ENCODE measurements at regions not wholly inside any gene's neighbourhood (a gene's known extent, or its start where the extent isn't known, plus 50 kb on each side); places are given as distances from the start of the nearest gene placed in this dataset.

- Histone ChIP-seq H2BK120ac (ENCODE audit: low read depth, low read length, poor library complexity, severe bottlenecking) (no peak overlapping the region), H3K23ac (ENCODE audit: insufficient read length, low read depth, low read length) (no peak overlapping the region), H3K79me2 (ENCODE audit: insufficient read depth, low read length) (no peaks in the 10 kb centered on the region), H2BK5ac (ENCODE audit: insufficient read length, low read length) (no peak overlapping the region), H2BK15ac (ENCODE audit: low read depth, low read length) (no peak overlapping the region), H3K23me2 (ENCODE audit: insufficient read length, low read depth, low read length, poor library complexity, severe bottlenecking) (no peaks in the 10 kb centered on the region), H2AK5ac (ENCODE audit: insufficient read length, low read length) (no peak overlapping the region), H3K4me2 (ENCODE audit: insufficient read depth, insufficient read length, low read length) (no peak overlapping the region), H4K5ac (ENCODE audit: insufficient read length, low read depth, low read length) (no peak overlapping the region), H4K91ac (ENCODE audit: insufficient read length, low read depth, low read length) (no peak overlapping the region), H2BK12ac (ENCODE audit: insufficient read length, low read depth, low read length) (no peak overlapping the region), H3K18ac (ENCODE audit: insufficient read length, low read depth, low read length) (no peak overlapping the region), H2AFZ (ENCODE audit: low read length) (no peak overlapping the region), H3K4me1 (ENCODE audit: insufficient read depth, low read length) (no peaks in the 10 kb centered on the region), H3K9me3 (ENCODE audit: control insufficient read depth, low read depth, low read length) (no peaks in the 10 kb centered on the region), H4K8ac (replicated peaks; ENCODE audit: insufficient read length, low read depth, low read length) (no peak overlapping the region), H4K20me1 (ENCODE audit: control insufficient read depth, insufficient read depth, insufficient read length) (no peaks in the 10 kb centered on the region), H3K27me3 (ENCODE audit: insufficient read depth, low read length) (no peaks in the 10 kb centered on the region), H3K4ac (ENCODE audit: low read depth, low read length) (no peak overlapping the region), H3K14ac (ENCODE audit: insufficient read depth, low read length) (no peak overlapping the region), H3K9ac (ENCODE audit: extremely low read depth, insufficient read length, low read length) (no peak overlapping the region), H3K27ac (ENCODE audit: insufficient read length, low read depth, low read length) (no peak overlapping the region), H3K79me1 (ENCODE audit: insufficient read depth, low read depth, low read length, poor library complexity, severe bottlenecking) (no peaks in the 10 kb centered on the region), H3K56ac (ENCODE audit: insufficient read length, low read depth, low read length) (no peak overlapping the region), H2BK20ac (ENCODE audit: low read depth, low read length, poor library complexity, severe bottlenecking) (no peak overlapping the region), H3T11ph (ENCODE audit: low read length) (no peak overlapping the region)
- H3K27me3 Mint-ChIP-seq (ENCODE audit: low read depth), result no peaks in the 10 kb centered on the region
- H3K4me3 Mint-ChIP-seq, result no peak overlapping the region
- WGBS (ENCODE audit: extremely low coverage, insufficient read length, low lambda C conversion rate), result no CpG with 5 or more reads among the region's 4 CpGs
- no peak for DNase-seq
- no peaks in the 10 kb centered on the region for H3K9me3 Mint-ChIP-seq
- H3K36me3 Mint-ChIP-seq (ENCODE audit: insufficient read depth in 1 of 3, low read depth in 3 of 3), result no peaks in the 10 kb centered on the region
- peaks cover 12 to 18% of the 10 kb centered on the region in 2 experiments for H3K4me1 Mint-ChIP-seq
- H3K27ac Mint-ChIP-seq, result no peak overlapping the region
- TF ChIP-seq, protein P1, sequence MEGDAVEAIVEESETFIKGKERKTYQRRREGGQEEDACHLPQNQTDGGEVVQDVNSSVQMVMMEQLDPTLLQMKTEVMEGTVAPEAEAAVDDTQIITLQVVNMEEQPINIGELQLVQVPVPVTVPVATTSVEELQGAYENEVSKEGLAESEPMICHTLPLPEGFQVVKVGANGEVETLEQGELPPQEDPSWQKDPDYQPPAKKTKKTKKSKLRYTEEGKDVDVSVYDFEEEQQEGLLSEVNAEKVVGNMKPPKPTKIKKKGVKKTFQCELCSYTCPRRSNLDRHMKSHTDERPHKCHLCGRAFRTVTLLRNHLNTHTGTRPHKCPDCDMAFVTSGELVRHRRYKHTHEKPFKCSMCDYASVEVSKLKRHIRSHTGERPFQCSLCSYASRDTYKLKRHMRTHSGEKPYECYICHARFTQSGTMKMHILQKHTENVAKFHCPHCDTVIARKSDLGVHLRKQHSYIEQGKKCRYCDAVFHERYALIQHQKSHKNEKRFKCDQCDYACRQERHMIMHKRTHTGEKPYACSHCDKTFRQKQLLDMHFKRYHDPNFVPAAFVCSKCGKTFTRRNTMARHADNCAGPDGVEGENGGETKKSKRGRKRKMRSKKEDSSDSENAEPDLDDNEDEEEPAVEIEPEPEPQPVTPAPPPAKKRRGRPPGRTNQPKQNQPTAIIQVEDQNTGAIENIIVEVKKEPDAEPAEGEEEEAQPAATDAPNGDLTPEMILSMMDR (conservative IDR thresholded peaks at IDR 0.05), result no peak
These were observed 170.3 kb upstream of the TNFAIP3 start for GRCh38 chr6:137696765-137697164.

All from H9 (cell line).